Mononuclear cell (primary cell): ENCODE measurements at regions not wholly inside any gene's neighbourhood (a gene's known extent, or its start where the extent isn't known, plus 50 kb on each side); places are given as distances from the start of the nearest gene placed in this dataset.

ENCODE experiments used
- H3K27me3 ChIP-seq: 2 replicates; pipeline ENCODE4 v1.6.0; 2011; ENCODE audit warnings: low read length, control low read depth; ENCODE audit not compliant: insufficient read depth
- H3K4me1 ChIP-seq: 2 replicates; pipeline ENCODE4 v1.5.1; 2011; ENCODE audit warnings: mild to moderate bottlenecking, low read length, control low read depth; ENCODE audit not compliant: insufficient read depth
- H3K4me3 ChIP-seq: 2 replicates; pipeline ENCODE4 v1.5.1; 2011; ENCODE audit warnings: mild to moderate bottlenecking, low read length, moderate library complexity
- H3K9me3 ChIP-seq: 2 replicates; pipeline ENCODE4 v1.5.1; 2011; ENCODE audit warnings: low read depth, mild to moderate bottlenecking, control low read depth, low read length

GRCh38 chr1:208369045-208369444, 124.9 kb upstream of the PLXNA2 start:
- no peaks in the 10 kb centered on the region for H3K9me3 ChIP-seq
- H3K27me3 ChIP-seq, result no peaks in the 10 kb centered on the region
- H3K4me3 ChIP-seq, result no peak overlapping the region
- H3K4me1 ChIP-seq, result no peaks in the 10 kb centered on the region

DNA sequence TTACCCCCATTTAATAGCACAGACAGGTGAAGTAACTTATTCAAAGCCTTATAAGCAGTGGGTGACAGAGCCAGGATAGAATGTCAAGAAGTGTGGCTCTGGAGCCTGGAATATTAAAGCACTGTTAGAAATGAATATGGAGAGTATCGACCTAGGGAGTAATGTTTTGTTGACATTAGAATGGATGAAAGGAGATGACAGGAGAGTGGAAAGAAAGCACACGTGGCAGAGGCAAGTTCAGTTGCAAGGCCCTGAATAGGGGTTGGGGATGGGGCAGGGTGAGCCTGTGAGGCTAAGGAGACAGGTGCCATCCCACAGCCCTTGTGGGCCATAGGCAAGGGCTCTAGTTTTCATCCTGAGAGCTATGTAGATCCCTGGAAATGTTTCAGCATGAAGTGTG, 125.5 kb upstream of the PLXNA2 start:
- Histone ChIP-seq H3K4me3 (no peak overlapping the region), H3K4me1 (no peaks in the 10 kb centered on the region), H3K9me3 (no peaks in the 10 kb centered on the region), H3K27me3 (no peaks in the 10 kb centered on the region)

DNA sequence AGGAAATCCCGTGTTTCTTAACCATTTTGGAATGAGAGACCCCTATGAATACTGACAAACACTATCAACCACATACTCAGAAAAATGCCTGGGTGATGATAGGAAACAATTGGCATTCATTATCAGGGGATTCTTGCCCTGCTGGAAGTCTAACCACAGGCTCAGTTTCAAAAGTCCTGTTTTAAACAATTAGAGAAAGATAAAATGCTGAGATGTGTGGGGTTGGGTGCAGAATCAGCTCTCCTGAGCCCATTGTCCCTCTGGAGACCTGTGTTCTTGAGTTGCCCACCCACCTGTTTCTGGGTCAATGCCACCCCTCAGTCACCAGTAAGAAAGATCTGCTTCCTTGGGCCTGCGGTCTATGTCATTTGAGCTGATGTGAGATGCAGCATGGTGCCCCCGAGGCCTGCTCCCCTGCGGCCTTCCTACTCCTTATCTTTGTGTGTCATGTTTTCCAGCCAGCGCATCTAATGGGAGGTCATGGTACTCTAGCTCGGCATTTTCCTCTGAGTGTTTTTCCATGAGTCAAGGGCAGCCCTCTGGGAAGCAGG, 130.3 kb upstream of the PLXNA2 start:
- no peaks in the 10 kb centered on the region for H3K4me1 ChIP-seq
- H3K4me3 ChIP-seq, result no peak overlapping the region
- no peaks in the 10 kb centered on the region for H3K27me3 ChIP-seq
- H3K9me3 ChIP-seq, result no peaks in the 10 kb centered on the region

DNA sequence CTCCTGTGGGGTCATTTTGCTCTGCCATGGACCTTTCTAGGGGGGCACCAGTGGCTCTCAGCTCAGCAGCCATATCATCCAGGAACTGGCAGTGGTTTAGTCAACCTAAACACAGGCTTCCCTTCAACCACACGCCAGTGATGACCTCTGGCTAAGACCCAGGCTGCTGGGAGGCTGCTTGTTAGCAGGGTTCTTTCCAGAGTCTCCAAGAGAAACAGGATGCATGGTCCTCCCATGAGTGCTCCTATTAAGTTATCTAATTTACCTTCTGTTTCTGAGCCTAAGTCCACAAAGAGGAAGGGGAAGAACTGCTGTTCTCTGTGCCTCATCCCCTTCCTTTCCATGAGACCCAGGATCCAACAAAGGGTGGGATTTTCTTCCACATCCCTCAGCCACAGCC, 137.3 kb upstream of the PLXNA2 start:
- H3K27me3 ChIP-seq, result no peaks in the 10 kb centered on the region
- no peak overlapping the region for H3K4me3 ChIP-seq
- no peaks in the 10 kb centered on the region for H3K4me1 ChIP-seq
- H3K9me3 ChIP-seq, result no peaks in the 10 kb centered on the region

DNA sequence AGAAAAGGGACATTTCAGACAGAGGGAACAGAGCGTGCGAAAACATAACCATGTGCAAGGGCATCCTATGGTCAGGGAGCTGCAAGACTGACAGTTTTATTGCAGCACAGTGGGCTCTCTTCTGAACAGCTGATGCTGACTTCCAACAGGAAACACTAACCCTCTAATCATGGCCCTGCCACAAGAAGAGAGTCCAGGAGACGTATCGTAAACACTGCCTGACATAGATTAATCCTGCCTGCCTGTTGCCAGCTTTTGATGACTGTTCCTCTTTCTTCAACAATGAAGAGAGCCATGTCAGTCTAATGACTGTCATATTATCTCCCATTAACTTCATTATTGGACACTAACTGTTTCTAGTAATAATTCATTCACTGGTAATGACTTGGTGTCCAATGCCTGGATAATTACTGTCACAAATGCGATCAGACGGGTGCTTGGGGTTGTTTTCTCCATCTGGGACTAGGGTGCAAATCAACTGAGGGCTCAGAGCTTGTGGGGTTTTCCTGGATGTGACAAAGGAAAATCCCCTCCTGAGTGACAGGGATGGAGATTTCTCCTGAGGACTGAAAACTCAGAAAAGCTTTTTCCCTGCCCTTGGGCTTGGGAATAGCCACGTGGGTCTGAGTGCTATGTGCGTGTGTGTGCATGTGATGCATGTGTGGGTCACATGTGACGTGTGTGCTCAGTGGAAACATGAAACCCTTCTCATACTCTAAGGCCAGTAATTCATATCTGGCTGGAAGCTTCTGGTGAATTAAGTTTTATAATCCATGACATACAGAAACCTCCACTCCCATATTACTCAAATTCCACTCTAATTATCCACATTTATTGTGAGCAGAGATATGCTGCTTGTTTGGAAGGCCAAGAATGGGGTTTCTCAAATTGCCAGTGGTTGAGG, 144.0 kb upstream of the PLXNA2 start:
- no peak overlapping the region for H3K4me3 ChIP-seq
- no peaks in the 10 kb centered on the region for H3K9me3 ChIP-seq
- H3K4me1 ChIP-seq, result no peaks in the 10 kb centered on the region
- no peaks in the 10 kb centered on the region for H3K27me3 ChIP-seq

GRCh38 chr1:208393416-208393815, 149.2 kb upstream of the PLXNA2 start:
- H3K4me1 ChIP-seq, result no peaks in the 10 kb centered on the region
- H3K4me3 ChIP-seq, result no peak overlapping the region
- H3K9me3 ChIP-seq, result no peaks in the 10 kb centered on the region
- H3K27me3 ChIP-seq, result no peaks in the 10 kb centered on the region

DNA sequence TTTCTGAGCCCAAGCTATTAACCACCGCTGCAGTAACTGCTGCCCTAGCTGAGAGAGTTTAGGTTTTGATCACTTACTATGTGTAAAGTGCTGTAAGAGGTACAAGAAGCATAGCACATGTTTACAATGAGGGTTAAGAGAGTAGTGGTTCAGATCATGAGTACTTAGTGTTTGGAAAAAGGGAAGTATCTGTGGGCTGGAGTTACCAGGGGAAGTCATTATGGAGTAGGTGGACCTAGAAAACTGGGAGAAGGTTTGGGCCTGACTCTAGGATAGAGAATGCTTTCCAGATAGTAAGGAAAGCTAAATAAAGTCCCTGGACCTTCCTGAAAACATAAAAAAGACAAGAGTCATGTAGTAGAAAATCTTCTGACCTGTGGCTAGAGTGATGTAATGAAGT, 149.6 kb upstream of the PLXNA2 start:
- Histone ChIP-seq H3K9me3 (no peaks in the 10 kb centered on the region), H3K27me3 (no peaks in the 10 kb centered on the region), H3K4me1 (no peaks in the 10 kb centered on the region), H3K4me3 (no peak overlapping the region)

DNA sequence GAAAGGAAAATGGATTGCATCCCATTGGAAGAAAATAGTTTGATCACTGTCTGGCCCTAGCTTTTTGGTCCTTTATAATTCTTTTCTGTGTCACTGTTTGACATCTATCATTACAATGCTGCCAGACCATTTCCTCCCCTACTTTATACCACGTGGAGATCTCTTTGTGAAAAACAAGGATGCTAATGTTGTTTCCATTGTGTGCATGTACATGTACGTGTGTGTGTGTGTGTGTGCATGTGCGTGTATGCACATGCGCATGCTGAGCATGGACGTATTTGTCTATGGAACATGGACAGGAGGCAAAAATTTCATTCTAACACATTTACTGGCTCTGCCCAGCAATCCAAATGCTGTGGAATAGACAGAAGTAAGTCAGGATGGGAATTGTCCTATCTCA, 153.1 kb upstream of the PLXNA2 start:
- H3K4me3 ChIP-seq, result no peak overlapping the region
- no peaks in the 10 kb centered on the region for H3K4me1 ChIP-seq
- H3K27me3 ChIP-seq, result no peaks in the 10 kb centered on the region
- no peaks in the 10 kb centered on the region for H3K9me3 ChIP-seq

- Histone ChIP-seq H3K27me3 (no peaks in the 10 kb centered on the region), H3K4me3 (no peak overlapping the region), H3K9me3 (no peaks in the 10 kb centered on the region), H3K4me1 (no peaks in the 10 kb centered on the region)
Observed at GRCh38 chr1:208405014-208405413, 160.8 kb upstream of the PLXNA2 start.

- H3K27me3 ChIP-seq, result no peaks in the 10 kb centered on the region
- H3K4me3 ChIP-seq, result no peak overlapping the region
- H3K9me3 ChIP-seq, result no peaks in the 10 kb centered on the region
- H3K4me1 ChIP-seq, result no peaks in the 10 kb centered on the region
Observed at GRCh38 chr1:208409176-208409575, 165.0 kb upstream of the PLXNA2 start.

DNA sequence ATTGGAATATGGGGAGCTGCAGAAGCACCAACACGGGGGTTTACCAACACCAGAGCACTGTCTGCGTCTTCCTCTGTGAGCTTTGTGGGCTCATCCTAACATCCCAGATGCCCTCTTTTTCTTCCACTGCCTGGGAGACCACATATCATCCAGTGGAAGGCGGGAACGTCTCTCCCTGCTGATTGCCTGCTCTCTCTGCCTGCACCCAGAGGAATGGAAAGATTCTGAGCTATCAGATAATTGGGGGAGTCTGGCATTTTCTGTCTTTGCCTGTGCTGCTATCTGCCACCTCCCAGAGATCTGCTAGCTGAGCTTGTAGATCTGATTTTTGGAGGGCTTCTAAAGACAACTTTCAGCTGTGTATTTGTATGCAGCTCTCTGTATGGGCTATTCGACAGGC, 166.2 kb upstream of the PLXNA2 start:
- Histone ChIP-seq H3K9me3 (no peaks in the 10 kb centered on the region), H3K4me1 (no peaks in the 10 kb centered on the region), H3K27me3 (no peaks in the 10 kb centered on the region), H3K4me3 (no peak overlapping the region)

GRCh38 chr1:208413006-208413405, 168.8 kb upstream of the PLXNA2 start:
- no peaks in the 10 kb centered on the region for H3K9me3 ChIP-seq

DNA sequence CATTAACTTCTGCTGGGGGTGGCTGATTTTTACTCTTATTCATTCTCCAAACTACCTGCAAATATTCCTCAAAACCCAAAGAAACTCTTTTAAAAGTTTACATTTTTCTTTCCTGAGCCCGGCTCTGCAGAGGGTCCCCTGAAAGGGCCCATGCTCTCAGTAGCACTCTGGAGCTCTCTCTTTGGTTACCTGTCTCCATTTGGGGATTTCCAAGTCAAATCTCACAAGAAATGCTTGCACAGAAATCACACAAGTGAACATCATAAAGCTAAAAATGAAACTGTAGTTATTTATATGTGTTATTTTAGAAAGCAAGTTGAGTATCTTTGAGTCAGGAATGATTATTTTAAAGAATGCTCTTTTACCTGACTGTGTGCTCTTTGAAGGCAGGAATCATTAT, 174.5 kb upstream of the PLXNA2 start:
- Histone ChIP-seq H3K27me3 (no peaks in the 10 kb centered on the region), H3K4me1 (no peaks in the 10 kb centered on the region), H3K4me3 (no peak overlapping the region), H3K9me3 (no peaks in the 10 kb centered on the region)

More at GRCh38 chr1:208413006-208413405, 168.8 kb upstream of the PLXNA2 start:
- Histone ChIP-seq H3K4me3 (no peak overlapping the region), H3K4me1 (no peaks in the 10 kb centered on the region), H3K27me3 (no peaks in the 10 kb centered on the region)

DNA sequence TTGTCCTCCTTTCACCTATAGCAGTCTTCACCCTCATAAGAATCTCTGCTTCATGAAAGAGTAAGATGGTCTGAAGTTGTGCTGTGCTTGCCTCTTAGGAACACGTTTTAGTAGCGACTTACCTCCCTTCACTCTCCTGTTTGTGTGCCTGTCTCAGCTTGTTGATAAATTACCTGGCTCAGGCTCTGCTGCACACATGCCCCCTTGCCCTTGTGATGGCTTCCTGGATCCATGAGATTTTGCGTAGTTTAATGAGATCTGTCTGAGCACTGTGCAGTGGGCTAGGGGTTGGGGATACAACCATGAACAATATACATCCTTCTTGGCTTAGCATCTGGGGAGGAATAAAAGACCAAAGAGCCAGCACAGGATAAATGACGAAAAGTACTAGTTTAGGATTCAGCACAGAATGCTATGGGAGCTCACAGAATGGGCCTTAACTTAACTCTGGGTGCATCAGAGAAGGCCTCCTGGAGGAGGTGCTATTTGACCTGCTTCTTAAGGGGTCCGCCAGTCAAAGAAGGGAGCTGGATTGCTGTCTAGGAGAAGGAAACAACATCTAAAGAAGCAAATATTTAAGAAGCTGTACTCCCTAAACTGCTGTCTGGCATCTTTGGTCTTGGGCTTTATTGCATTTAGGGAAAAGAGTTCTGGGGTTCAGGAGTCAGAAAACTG, 175.7 kb upstream of the PLXNA2 start:
- Histone ChIP-seq H3K4me1 (no peaks in the 10 kb centered on the region), H3K27me3 (no peaks in the 10 kb centered on the region), H3K9me3 (no peaks in the 10 kb centered on the region), H3K4me3 (no peak overlapping the region)

DNA sequence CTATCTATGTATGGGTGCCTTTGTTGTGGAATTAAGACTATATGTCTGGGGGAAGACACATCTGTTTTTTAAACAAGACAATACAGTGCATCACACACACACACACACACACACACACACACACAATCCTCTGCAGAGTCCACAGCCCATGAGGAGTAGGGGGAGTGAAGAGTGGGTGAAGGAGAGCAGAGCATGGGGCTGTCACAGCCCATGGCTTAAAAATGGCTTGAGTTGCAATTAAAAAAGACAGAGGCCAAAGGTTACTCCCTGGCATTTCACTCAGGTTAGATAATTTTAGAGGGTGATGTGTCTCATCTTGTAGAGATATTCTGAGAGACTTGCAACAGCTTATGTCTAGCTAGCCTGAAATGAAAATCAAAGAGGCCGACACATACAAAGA, 176.5 kb upstream of the PLXNA2 start:
- H3K4me1 ChIP-seq, result no peaks in the 10 kb centered on the region
- H3K4me3 ChIP-seq, result no peak overlapping the region
- H3K9me3 ChIP-seq, result no peaks in the 10 kb centered on the region
- H3K27me3 ChIP-seq, result no peaks in the 10 kb centered on the region
